ENCODE measurements at regions not wholly inside any gene's neighbourhood (a gene's known extent, or its start where the extent isn't known, plus 50 kb on each side); places are given as distances from the start of the nearest gene placed in this dataset.

GRCh38 chr1:230558324-230558723 is 84.0 kb upstream of the COG2 start (continued):
- TF ChIP-seq ZNF280D (tag by site-specific recombination; IDR thresholded peaks at IDR 0.05) (no peak), ZEB2 (tag by site-specific recombination; IDR thresholded peaks at IDR 0.05) (no peak), SETDB1 (IDR thresholded peaks at IDR 0.05; ENCODE audit: insufficient read length, low read length) (no peak), ZNF529 (tag by site-specific recombination; IDR thresholded peaks at IDR 0.05; ENCODE audit: insufficient replicate concordance) (no peak), ZBTB49 (tag by site-specific recombination; IDR thresholded peaks at IDR 0.05; ENCODE audit: low read depth) (no peak), TSHZ1 (tag by site-specific recombination; IDR thresholded peaks at IDR 0.05; ENCODE audit: borderline replicate concordance) (no peak), ZNF391 (tag by site-specific recombination; IDR thresholded peaks at IDR 0.05; ENCODE audit: borderline replicate concordance, low read depth) (no peak), SCRT1 (tag by site-specific recombination; IDR thresholded peaks at IDR 0.05; ENCODE audit: borderline replicate concordance) (no peak)

- Histone ChIP-seq H3K9me3 (ENCODE audit: control insufficient read depth, insufficient read depth, low read depth, low read length) (no peaks in the 10 kb centered on the region), H3K36me3 (ENCODE audit: control insufficient read depth in 2 of 2, insufficient read depth in 1 of 2, low read length in 2 of 2) (no peaks in the 10 kb centered on the region), H3K27ac (ENCODE audit: extremely low read depth, low read depth, low read length) (no peak overlapping the region), H3K4me1 (ENCODE audit: control insufficient read depth, insufficient read depth, low read length) (no peaks in the 10 kb centered on the region), H3K4me3 (ENCODE audit: low read depth, low read length) (no peak overlapping the region)
- ChIA-PET CTCF (interaction anchor here (1.4 kb wide), 1 partner anchor 85 kb away, joined by 4 read pairs; no protein-coding TSS in a partner anchor), POLR2A (no interaction called here)
- TF ChIP-seq ZNF561 (tag by site-specific recombination; IDR thresholded peaks at IDR 0.05; ENCODE audit: borderline replicate concordance) (no peak), ZNF404 (tag by site-specific recombination; IDR thresholded peaks at IDR 0.05) (no peak), ZNF223 (tag by site-specific recombination; IDR thresholded peaks at IDR 0.05) (no peak), ZNF146 (tag by site-specific recombination; IDR thresholded peaks at IDR 0.05) (no peak), MYNN (tag by site-specific recombination; IDR thresholded peaks at IDR 0.05; ENCODE audit: borderline replicate concordance) (no peak), ZNF350 (tag by site-specific recombination; IDR thresholded peaks at IDR 0.05) (no peak), ZBTB17 (tag by site-specific recombination; IDR thresholded peaks at IDR 0.05) (no peak), ZNF148 (tag by site-specific recombination; IDR thresholded peaks at IDR 0.05; ENCODE audit: borderline replicate concordance) (no peak), ZNF580 (tag by site-specific recombination; IDR thresholded peaks at IDR 0.05) (no peak), GFI1B (tag by site-specific recombination; IDR thresholded peaks at IDR 0.05) (no peak), ZSCAN18 (tag by site-specific recombination; IDR thresholded peaks at IDR 0.05) (no peak), ZSCAN16 (tag by site-specific recombination; IDR thresholded peaks at IDR 0.05) (no peak), ZNF791 (tag by site-specific recombination; IDR thresholded peaks at IDR 0.05) (no peak), ZNF473 (tag by site-specific recombination; IDR thresholded peaks at IDR 0.05) (no peak), ZNF76 (tag by site-specific recombination; IDR thresholded peaks at IDR 0.05; ENCODE audit: borderline replicate concordance, low read depth) (no peak), ZNF266 (tag by site-specific recombination; IDR thresholded peaks at IDR 0.05; ENCODE audit: low read depth) (no peak)
These were observed 85.8 kb upstream of the COG2 start for GRCh38 chr1:230556453-230556852.
